Activated CD8-positive, alpha-beta memory T cell treated with anti-CD3 and anti-CD28 coated beads, Interleukin-2, amount 50 U/mL, for 1 hour (primary cell): ENCODE measurements at regions not wholly inside any gene's neighbourhood (a gene's known extent, or its start where the extent isn't known, plus 50 kb on each side); places are given as distances from the start of the nearest gene placed in this dataset.
"Not testable (repeated sequence)": the region's sequence is repeated elsewhere in the genome, so short reads cannot be mapped to it uniquely, and the experiment has no call there.

ENCODE experiments used
- DNase-seq: peaks from one replicate; pipeline ENCODE4 v3.0.0-alpha.2; 2020; ENCODE audit errors: extremely low read depth

DNA sequence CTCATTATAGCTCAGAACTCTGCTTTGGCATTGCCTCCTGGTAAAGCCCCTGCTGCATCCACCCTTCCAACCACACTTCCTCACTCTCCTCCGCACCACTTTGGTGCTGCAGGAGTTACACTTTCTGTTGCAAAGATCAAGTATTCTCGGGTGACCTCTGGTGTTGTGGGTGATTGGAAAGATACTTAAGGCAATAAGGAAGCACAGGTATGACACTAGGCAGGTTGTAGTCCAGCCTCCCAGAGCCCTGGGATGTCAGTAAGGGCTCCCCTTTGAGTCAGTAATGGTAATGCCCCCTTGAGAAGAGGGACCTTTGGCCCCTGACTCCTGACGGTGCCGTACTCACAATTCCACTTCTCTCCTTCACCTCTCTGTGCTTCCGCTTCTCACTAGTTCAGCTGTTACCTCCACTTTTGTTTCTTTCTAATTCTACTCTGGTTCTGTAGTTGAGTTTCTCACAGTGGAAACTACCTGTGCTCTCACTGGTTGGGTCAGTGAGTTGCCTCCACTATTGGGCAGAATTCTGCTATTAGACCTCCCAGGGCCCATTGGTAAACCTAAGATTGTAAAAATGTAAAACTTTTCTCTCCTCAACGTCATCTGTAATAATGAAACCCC, 350.0 kb downstream of the GOLGA6L6 start:
- DNase-seq = not testable (repeated sequence)

DNA sequence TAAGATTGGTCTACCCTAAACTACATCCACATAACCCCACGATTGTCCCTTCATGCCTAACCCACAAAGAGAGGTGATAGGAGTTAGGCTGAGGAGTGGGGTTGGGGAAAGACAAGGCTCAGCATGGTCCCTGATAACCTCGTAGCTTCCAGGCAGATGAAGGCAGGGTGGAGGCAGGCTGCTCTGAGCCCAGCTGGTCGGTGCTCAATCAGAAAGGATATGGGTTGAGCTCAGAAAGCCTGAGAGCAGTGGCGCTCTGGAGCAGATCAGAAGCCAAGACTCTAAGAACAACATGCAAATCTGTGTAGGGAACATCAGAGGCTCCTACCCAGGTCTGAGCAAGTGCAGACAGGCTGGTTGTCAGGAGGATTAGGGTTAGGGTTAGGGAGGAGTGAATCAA, 353.0 kb downstream of the GOLGA6L6 start:
- DNase-seq = not testable (repeated sequence)

GRCh38 chr15:20187370-20188355, 353.9 kb downstream of the GOLGA6L6 start:
- DNase-seq = not testable (repeated sequence)

GRCh38 chr15:20184879-20185278, 356.7 kb downstream of the GOLGA6L6 start:
- DNase-seq = not testable (repeated sequence)

DNA sequence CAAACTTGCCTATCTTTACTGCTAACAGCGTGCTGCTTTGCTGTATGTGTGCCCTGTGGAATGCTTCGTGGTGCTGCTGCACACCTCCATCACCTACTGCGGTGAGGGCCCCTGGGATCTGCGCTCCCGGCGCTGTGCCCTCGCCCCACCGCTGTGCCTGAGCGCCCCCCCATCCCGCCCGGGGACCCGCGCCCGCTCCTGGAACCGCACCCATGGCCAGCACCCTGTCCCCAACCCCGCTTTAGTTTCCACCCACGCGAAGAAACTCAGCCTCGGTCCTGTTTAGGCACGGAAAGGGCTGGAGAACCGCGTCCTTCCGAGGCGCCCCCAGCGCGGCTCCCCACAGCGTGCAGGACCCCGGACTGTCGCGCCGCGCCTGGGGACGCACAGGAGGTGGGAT, 373.4 kb downstream of the GOLGA6L6 start:
- not testable (repeated sequence) for DNase-seq

- not testable (repeated sequence) for DNase-seq
Measured at GRCh38 chr15:20153528-20153927, 388.1 kb downstream of the GOLGA6L6 start.

GRCh38 chr15:20148679-20149078, 392.9 kb downstream of the GOLGA6L6 start:
- not testable (repeated sequence) for DNase-seq

GRCh38 chr15:20148008-20148407, 393.6 kb downstream of the GOLGA6L6 start:
- DNase-seq = not testable (repeated sequence)

DNA sequence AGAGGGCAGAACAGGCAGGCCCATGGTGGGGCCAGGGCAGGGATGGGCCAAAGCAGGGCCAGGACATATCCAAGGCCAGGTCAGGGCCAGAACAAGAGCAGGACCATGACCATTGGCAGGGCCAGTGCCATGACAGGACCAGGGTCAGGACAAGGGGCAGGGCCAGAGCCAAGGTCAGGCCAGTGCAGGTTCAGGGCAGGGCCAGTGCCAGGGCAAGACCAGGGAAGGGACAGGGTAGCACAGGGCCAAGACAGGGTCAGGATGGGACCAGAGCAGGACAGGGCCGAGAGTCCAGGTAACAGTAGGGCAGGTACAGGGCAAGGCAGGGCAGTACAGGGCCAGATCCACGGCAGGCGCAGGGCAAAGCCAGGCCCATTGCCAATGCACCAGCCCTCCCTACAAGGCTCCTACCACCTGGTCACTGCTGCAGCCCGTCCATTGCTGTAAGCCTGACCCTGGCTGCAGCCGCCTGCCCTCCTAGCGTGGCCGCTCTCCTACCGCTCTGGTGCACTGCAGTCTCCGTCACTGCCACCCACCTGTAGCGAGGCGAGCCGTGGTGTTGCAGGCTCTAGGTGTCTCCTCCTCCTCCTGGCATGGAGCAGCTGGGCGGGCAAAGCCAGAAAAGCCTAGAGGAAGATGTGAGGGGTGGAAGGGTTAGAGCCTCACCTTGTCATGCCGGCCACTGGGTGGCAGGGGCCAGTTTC, 397.1 kb downstream of the GOLGA6L6 start:
- not testable (repeated sequence) for DNase-seq

GRCh38 chr15:20142906-20143305, 398.7 kb downstream of the GOLGA6L6 start:
- not testable (repeated sequence) for DNase-seq

DNA sequence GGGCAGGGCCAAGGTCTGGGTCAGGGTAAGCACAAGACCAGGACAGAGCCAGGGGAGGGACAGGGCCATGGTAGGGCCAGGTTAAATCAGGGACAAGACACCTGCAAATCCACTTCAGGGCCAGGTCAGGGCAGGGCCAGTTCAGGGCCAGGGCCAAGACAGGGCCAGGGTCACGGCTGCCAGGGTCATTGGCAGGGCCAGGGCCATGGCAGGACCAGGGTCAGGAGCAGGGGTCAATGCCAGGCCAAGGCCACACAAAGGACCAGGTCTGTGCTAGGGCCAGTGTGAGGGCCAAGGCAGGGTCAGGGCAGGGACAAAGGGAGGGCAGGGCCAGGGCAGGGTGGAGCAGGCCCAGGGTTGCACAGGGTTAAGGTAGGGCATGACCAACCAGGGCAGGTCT, 399.2 kb downstream of the GOLGA6L6 start:
- not testable (repeated sequence) for DNase-seq

DNA sequence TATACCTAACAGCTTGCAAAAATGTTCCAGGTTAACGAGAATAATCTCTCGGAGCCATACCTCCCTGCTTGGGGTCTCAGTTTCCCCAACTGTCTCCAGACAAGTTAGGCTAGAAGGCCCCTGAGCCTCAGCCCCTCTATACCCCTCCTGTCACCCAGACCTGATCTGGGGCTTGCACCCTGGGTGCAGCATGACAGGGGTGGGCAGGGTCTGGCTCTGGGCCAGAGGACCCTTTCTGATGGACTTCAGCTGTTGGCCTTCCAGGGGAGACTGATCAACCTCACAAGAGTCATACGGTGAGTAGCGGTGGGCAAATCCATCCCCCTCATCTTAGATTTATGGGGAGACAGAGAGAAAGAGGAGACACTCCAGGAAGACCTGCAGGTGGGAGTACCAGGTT, 416.9 kb downstream of the GOLGA6L6 start:
- DNase-seq = not testable (repeated sequence)

GRCh38 chr15:20106026-20106425, 435.6 kb downstream of the GOLGA6L6 start:
- no peak for DNase-seq

- not testable (repeated sequence) for DNase-seq
Measured at GRCh38 chr15:20105011-20105990, 436.3 kb downstream of the GOLGA6L6 start.

DNA sequence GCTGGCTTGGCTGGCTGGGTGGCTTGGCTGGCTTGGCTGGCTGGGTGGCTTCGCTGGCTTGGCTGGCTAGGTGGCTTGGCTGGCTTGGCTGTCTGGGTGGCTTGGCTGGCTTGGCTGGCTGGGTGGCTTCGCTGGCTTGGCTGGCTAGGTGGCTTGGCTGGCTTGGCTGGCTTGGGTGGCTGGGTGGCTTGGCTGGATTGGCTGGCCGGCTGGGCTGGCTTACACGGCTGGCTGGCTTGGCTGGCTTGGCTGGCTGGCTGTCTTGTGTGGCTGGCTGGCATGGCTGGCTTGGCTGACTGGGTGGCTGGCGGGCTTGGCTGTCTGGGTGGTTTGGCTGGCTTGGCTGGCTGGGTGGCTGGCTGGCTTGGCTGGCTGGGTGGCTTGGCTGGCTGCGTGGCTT, 437.0 kb downstream of the GOLGA6L6 start:
- DNase-seq = not testable (repeated sequence)

DNA sequence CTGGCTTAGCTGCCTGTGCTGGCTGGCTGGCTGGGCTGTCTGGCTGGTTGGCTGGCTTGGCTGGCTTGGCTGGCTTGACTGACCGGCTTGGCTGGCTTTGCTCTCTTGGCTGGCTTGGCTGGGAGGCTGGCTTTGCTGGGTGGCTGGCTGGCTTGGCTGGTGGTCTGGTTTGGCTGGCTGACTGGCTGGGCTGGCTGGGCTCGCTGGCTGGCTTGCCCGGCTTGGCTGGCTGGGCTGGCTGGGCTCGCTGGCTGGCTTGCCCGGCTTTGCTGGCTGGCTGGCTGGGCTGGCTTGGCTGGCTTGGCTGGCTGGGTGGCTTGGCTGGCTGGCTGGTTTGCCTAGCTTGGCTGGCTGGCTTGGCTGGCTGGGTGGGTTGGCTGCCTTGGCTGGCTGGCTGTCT, 438.7 kb downstream of the GOLGA6L6 start:
- DNase-seq = not testable (repeated sequence)

DNA sequence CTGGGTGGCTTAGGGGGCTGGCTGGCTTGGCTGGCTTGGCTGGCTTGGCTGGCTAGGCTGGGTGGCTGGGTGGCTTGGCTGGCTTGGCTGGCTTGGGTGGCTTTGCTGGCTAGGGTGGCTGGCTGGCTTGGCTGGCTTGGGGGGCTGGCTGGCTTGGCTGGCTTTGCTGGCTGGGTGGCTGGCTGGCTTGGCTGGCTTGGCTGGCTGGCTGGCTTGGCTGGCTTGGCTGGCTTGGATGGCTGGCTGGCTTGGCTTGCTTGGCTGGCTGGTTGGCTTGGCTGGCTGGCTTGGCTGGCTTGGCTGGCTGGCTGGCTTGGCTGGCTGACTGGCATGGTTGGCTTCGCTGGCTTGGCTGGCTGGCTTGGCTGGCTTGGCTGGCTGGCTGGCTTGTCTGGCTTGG, 439.4 kb downstream of the GOLGA6L6 start:
- DNase-seq = not testable (repeated sequence)

GRCh38 chr15:20101281-20101680, 440.3 kb downstream of the GOLGA6L6 start:
- DNase-seq = not testable (repeated sequence)

DNA sequence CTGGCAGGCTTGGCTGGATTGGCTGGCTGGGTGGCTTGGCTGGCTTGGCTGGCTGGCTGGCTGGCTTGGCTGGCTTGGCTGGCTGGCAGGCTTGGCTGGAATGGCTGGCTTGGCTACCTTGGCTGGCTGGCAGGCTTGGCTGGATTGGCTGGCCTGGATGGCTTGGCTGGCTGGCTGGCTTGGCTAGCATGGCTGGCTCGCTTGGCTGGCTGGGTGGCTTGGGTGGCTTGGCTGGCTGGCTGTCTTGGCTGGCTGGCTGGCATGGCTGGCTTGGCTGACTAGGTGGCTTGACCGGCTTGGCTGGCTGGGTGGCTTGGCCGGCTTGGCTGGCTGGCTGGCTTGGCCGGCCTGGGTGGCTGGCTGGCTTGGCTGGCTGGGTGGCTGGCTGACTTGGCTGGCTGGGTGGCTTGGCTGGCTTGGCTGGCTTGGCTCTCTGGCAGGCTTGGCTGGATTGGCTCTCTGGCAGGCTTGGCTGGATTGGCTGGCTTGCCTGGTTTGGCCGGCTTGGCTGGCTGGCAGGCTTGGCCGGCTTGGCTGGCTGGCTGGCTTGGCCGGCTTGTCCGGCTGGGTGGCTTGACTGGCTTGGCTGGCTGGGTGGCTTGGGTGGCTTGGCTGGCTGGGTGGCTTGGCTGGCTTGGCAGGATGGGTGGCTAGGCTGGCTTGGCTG, 440.9 kb downstream of the GOLGA6L6 start:
- not testable (repeated sequence) for DNase-seq

GRCh38 chr15:20095699-20096303, 445.8 kb downstream of the GOLGA6L6 start:
- not testable (repeated sequence) for DNase-seq
